Esophagus squamous epithelium (tissue), 4 donors: ENCODE measurements at regions not wholly inside any gene's neighbourhood (a gene's known extent, or its start where the extent isn't known, plus 50 kb on each side); places are given as distances from the start of the nearest gene placed in this dataset.

Source experiments
- CTCF ChIP-seq, 6 experiments: fragments of 450-650 bp in 4 of 6; fragments of 200-600 bp in 2 of 6; sonication (generic) in 2 of 6; IDR thresholded peaks; one replicate each; pipeline ENCODE4 v1.5.1; 2016 to 2019; ENCODE audit warnings: antibody characterized with exemption in 6 of 6, mild to moderate bottlenecking in 4 of 6, moderate library complexity in 4 of 6
- POLR2A ChIP-seq, 4 donors: fragments of 450-650 bp; IDR thresholded peaks; one replicate each; pipeline ENCODE4 v1.6.1; 2017; ENCODE audit warnings: antibody characterized with exemption in 4 of 4, mild to moderate bottlenecking in 4 of 4, moderate library complexity in 3 of 4

- TF ChIP-seq CTCF (IDR thresholded peaks at IDR 0.05) = no peak
- TF ChIP-seq POLR2A (IDR thresholded peaks at IDR 0.05) = no peak
Observed at GRCh38 chr14:84622357-84622756, 907.6 kb upstream of the FLRT2 start.
